GM19468 (cell line): ENCODE measurements at regions not wholly inside any gene's neighbourhood (a gene's known extent, or its start where the extent isn't known, plus 50 kb on each side); places are given as distances from the start of the nearest gene placed in this dataset.

Source experiments
- ATAC-seq: cut with Tn5 transposase; IDR thresholded peaks from one replicate; pipeline ENCODE4 v1.9.1; 2021; ENCODE audit warnings: mild to moderate bottlenecking, moderate library complexity, moderate number of reproducible peaks; ENCODE audit not compliant: unreplicated experiment; ENCODE audit errors: extremely low read depth

DNA sequence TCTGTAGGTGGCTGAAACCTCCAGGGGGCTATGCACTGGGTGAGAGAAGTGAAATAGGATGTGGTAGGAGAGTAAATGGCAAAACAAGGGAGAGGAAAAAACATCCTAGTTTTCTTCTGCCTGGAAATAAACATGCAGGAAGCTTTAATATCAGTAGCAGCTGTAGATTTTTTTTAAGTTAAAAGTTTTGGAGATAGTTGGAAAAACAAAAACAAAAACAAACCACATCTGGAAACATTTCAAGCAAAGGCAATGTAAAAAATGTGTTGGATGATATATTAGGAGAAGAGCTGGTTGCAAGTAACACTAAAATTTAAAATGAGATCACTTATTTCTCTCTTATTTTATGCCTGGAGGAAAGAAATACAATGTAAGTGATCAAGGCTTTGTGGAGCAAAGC lies 388.0 kb downstream of the SPRY1 start:
- ATAC-seq: no peak

DNA sequence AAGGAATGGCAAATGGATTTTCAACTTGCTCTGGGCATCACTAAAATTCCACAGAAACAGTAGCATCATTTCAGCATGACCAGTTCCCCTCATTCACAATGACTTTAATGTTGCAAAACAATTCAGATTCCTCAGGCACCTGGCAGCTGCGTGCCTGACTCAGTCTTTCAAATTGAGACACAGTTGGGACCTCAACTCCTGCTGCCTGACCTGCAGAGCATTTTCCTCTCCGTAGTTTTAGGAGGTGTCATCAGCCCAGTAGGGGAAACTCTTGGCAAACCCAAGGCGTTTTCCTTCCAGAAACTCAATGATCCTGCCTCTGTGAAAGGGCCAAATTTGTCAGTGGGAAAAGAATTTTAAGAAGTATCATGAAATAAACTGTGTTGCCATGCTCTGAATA lies 388.9 kb downstream of the SPRY1 start:
- no peak for ATAC-seq

DNA sequence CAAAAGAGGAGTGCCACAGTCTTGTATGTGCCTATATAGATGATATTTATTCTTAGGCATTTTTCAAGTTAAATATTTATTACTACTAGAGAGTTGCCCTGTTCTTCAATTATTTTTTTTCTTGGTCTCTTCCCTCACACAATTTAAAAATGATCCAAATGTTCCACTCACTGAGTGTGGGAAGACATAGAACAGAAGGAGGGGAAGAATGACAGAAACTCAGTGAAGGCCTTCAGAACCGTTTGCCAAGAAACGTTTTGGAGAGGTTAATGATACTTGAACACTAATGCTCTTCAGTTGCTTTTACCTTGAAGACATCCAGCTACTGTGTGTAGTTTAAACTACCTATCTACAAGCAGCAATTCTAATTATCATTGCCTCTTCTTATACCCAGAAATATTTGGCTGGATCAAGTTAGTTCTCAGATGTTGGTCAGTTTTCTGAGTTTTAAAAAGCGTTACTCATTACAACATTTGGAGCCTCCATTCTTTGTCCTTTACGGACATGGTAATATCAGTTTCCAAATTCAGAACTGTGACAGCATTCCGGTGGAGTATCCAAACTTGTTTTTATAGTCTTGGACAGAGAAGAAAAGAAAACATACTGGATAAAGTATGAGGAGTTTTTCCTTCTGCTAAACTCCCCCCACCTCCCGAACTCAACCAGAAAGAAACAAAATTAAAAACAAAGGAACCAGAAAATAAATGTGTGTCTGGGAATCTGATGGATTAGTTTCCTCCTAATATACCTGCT lies 389.7 kb downstream of the SPRY1 start:
- no peak for ATAC-seq

DNA sequence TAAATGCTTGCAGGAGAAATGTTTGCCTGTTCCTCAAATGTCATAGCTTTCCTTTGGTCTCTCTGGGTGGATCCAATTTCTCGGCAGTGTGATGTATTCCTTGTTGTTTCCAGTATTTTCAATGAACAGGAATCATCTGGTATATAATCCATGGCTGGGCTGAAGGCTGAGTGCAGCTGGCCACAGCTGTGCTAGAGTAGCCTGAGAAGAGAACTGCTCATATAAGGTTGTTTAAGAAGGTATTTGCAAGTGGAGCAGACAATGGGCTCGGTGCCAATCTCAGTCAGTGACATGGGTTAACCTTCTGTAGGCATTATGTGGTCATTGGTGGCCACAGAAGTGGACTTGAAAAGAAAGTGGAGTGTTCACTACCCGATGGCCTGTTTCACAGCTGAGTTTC lies 390.3 kb downstream of the SPRY1 start:
- ATAC-seq: no peak

DNA sequence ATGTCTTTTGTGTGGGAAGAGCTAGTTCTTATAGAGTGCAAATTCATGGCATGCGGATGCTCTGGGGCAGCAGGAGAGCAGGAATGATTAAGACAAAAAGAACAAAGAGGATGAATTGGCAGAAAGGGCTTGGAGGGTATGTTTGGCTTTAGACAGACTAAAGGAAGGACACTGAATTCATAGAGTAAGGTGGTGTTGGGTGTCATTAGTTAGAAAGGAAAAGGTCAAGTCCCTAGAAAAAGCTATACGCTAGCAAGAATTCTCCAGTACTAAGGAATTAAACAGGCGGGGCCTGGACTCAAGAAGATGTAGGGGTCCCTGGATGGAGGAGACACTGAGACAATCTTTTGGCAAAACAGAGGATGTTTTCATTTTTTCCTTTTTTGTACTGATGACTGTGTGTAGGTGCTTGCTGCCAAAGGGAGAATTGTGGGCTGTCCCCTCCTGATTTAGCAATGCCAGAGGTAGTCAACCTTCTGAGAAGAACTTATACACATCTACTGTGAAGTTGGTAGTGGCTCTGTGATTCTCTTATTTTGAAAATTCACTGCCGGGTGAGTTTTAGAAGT lies 391.0 kb downstream of the SPRY1 start:
- ATAC-seq: no peak

DNA sequence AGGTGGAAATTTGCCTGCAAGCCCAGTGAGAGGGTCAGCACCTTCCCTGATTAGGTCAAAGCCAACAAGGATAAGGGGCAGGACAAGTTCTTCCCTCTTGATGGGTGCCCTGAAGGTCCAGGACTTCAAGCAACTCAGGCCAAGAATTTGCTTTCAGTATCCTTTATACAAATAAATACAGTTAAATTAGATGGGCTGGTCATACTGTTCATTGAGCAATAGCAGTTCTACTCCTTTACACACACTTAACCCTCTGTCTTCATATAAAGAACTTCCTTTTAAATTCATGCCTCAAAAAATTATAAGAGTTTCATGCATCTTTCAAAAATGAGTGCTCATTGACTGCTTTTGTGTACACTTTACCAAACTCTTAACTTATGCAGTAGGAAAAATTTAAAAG lies 392.0 kb downstream of the SPRY1 start:
- ATAC-seq: no peak

DNA sequence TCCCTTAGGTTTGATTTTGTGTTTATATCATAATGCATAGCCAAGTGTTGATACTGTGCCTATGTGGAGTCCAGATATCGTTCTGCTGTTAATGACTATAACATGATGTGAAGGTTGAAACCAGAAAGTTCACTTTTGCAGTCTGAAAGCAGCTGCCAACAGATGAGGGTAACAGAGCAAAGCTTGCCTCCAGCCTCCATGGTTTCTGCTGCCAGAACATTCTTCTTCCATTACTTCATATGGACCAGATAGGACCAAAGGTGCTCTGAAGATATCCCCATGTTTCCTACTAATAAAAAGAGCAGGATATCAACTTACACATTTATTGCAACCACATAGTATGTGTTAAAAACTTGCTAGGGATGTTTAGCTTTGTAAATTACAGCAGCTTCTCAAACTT lies 394.1 kb downstream of the SPRY1 start:
- ATAC-seq: no peak

DNA sequence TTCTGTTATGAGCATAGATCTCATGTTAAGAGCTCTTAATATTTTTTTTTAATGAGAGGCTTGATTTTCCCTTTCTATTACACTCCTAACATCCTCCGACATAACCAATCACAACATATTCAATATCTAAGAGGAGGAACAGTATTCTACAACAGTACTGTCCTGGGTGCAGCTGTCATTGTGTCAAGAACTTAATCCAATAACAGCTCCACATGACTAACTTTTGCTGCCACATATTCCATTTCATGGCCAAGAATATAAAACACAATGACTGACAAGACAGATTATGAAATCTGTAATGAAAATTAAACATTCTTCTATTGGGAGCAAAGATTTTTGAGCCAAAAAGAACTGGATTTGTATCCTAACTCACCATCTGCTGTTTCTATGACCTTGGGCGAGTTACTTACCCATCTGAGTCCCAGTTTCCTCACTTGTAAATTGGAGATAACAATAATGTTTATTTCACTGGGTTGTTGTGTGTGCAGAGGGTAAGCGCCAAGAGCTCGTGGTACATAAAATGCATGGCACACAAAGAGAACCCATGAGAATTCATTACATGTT lies 405.6 kb downstream of the SPRY1 start:
- no peak for ATAC-seq

DNA sequence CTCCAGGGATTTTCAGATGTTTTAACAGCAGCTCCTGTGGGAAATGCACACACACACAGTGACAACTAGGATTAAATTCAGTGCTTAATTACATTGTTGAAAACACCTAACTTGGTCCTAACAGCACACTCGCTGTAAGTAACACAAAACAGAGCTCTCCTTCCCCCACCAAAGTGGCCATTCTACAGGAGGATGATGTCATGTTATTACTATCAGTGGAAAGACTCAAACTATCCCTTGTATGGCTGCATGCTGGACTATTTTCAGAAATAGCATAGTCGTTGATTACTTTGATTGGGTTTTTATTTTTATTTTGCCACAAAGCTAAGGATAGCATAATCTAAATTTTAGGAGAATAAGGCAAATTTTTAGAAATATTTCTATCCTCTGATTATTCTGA lies 406.3 kb downstream of the SPRY1 start:
- no peak for ATAC-seq

DNA sequence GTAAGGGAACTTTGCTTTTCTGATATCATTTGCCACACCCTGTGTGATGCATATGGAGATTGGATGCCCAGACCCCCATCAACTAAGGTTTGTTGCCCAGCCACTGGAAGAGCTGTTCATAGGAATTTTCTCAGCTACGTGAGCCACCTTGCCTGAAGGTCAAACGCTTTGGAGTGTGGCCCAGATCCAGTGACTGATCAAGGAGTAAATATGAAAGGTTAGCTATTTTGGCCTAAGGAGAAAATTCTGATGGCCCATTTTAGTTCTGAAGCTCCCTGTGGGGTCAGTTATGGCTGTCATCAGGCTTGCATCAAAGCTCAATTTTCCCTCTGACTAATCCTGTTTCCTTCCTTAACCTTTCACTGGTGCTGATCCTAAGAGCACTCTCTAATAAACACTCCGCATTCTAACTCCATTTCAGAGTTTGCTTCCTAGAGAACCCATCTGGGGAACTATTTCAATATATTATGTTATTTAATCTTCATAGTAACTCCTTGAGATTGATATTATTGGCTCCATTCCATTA lies 407.7 kb downstream of the SPRY1 start:
- ATAC-seq: no peak

DNA sequence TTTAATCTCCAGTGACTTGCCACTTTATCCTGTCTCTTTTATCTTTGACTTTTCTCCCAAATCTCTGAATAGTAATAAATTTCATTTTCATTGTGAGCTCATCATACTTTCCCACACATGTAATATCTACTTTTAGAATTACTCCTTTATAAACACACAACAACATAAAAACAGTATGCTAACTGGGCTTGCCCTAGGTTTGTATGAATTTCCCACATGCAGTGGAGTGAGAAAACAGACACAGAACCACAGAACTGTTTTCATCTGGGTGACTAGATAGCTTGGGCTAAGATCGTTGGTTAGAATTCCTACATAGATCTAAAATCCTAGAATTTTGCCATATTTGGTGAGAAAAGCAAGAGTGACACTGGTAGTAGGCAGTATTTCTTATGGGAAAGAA lies 409.5 kb downstream of the SPRY1 start:
- no peak for ATAC-seq

DNA sequence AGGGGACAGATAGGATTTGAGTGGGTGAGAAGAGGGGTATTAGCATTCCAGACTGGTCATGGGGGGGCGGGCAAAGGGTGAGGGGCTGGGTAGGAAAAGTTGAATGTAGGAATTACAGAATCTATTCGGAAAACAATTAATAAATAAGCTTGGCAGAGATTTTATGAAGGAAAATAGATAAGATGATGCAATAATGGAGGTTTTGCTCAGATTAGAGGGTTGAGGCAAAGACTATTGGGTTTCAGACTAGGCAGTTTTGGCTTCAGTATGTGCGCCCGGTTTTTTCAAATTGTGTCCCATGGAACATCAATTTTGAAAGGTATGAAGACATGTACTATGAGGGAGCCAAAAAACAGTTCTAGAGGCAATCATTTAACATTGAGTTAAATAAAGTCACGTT lies 410.6 kb downstream of the SPRY1 start:
- no peak for ATAC-seq

DNA sequence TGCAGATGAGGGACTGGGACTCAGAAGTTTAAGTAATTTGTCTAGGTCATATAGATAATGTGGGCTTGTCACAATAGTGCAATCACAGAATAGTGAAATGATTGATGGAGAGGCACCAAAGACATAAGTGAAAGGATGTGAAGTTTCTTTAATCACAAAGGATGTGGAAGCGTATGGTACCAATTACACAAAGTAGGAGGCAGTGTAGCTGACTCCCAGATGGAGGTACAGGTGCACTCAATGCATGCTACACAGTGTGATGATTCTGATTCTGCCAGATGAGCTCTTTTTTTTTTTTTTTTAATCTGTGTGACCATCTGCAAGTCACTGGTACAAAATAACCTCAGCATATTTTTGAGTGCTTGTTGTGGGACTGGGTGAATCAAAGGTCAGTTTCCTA lies 411.3 kb downstream of the SPRY1 start:
- no peak for ATAC-seq

DNA sequence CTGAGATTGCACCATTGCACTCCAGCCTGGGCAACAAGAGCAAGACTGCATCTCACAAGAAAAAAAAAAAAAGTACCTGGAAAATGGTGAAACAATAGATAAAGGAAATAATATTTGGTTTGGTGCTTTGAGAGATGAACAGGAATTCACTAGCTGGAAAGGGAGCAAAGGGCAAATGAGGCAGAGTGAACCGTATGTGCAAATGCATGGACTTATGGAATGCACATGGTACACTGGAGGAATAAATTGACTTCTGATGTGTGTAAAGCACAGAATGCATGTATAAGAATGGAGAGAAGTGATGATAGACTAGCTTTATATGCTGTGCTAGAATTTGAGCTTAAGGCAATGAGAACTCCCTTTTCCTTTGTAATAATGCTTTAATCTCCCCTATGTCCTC lies 413.3 kb downstream of the SPRY1 start:
- ATAC-seq: no peak

DNA sequence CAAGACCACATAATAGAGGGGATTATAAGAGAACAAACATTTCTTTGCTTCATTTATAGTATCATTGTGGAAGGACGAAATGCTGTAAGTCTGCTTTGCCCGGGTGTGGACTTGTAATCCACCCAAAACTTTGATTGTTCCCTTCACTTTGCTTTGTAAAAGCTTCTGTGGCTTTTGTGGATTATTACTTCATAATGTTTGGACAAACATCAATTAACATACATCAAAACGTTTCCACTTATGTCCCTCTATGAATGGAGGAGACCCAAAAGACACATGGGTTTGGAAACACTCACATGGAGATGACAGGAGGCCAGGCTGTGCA lies 415.4 kb downstream of the SPRY1 start:
- ATAC-seq: no peak

DNA sequence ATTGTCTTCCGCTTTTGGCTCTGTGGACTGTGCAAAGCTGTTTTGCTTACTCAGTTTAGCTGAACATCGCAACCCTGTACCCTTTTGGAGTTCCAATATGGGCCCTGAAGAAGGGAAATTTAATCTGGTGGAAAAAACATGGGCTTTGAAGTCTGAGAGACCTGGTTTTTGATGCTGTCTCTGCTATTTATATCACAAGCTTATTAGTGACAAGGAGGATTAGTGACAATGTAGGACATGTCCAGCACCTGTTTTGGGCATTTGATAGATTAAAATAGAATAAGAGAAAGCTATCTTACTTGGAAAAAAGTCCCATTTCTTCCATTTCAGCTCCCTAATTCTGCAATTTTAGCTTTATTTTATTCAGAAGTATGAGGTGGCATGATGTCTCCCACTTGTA lies 417.3 kb downstream of the SPRY1 start:
- no peak for ATAC-seq

DNA sequence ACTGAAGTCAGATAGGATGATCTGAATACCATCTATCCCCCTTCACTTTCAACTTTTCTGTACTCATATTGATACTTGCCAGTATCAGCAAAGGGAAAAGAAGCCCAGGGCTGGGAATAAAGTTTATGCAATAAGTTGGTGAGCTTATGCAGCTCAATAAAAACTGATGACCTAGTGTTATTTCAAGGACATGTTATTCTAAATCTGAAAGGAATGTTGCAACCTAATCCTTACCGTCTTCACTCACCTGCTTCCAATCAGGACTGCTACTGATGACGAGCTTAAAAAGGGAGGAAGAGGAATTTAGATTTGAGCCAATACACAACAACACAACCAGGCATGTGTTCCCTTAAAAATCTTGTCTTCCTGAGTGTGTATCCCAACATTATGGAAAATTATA lies 419.9 kb downstream of the SPRY1 start:
- no peak for ATAC-seq

DNA sequence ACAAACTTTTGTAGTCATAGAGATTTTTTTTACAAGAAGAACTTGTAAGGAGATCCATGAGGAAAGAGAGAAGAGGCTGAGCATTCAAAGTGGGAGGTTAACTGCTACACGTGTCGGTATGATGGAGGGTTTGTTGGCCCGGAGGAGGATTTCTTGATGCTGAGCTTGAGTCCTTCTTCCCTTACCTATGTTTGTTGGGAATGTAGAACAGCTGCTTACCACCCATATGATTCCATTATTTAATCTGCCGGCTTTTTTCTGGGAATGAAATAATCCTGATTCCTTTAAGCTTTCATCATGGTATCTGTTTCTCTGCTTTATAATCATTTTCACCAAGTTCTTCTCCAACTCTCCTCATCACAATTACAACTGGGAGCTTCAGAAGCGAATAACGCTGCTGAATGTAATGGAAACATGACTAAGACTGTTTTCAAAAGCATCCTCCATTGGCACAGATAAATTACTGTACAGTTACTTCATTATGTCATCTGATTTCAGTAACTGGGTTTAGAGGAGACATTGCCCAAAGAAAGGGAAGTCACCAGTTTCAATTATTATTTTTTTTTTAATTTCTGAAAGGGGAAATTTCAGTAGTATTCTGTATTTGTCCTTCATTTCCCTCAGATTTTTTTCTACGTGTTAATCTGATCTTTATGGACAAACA lies 420.6 kb downstream of the SPRY1 start:
- ATAC-seq: no peak

DNA sequence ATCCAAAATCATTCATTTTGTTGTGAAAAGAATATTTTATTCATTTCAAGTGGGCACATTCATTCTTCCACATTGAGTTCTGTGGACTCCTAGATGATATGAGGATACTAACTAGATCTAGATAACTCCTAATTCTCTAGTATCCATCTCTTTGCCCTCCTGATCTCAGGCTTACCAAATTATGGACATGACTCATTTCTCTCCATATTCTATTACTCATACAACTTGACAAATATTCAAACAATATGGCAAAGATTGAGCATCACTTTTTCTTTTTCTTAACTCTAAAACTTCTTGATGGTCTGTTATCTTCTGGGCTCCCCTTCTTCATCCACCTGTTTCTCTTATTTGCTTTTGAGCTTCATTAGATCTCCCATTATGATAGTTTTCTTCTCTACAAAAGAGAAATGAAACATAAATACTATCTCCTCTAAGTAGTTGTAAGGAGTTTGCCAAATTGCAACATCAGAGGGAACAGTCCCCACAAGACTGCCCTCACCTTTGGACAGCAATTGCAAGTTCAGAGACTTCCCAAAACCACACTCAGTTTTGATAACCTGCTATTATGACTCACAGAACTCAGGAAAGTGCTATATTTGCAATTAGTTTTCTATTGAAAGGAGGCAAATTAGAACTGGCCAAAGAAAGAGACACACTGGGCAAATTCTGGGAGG lies 422.9 kb downstream of the SPRY1 start:
- ATAC-seq: no peak

DNA sequence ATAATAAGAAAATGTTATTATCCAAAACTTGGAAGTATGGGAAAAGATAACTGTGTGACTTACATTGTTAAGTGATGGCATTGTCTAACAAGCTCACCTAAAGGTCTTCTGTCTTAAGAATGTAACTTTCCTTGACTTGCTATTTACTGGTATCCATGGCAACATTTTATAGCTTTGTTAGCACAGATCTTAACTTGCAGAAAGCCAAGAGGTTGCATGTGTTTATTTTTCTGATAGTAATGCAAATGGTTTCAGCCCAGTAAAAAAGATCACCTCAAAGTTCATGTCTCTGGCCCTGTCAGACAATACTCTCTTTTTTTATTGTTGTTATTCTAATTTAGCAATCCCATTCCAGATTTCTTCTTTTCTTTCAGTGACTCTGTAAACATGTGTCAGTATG lies 425.3 kb downstream of the SPRY1 start:
- ATAC-seq: no peak

DNA sequence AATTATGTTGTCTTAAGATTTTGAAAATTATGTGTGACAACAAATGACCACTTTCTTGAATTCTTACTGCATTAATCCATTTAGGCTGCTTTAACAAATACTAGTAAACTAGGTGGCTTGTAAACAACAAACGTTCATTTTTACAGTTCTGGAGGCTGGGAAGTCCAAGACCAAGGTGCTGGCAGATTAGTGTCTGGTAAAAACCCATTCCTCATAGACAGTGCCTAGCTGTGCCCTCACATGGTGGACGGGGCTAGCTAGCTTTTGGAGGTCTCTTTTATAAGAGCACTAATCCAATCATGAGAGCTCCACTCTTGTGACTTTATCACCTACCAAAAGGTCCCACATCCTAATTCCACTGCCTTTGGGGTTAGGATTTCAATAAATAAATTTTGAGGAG lies 425.8 kb downstream of the SPRY1 start:
- ATAC-seq: no peak
